Epithelial cell of prostate (primary cell): ENCODE measurements at regions not wholly inside any gene's neighbourhood (a gene's known extent, or its start where the extent isn't known, plus 50 kb on each side); places are given as distances from the start of the nearest gene placed in this dataset.

Experiments
- DNase-seq: peaks from one replicate; pipeline ENCODE4 v3.0.0-alpha.2; 2011; ENCODE audit warnings: low read depth, low spot score
- H3K27ac ChIP-seq: fragments of 450-650 bp; 2 replicates; pipeline ENCODE4 v1.5.1; 2017; ENCODE audit warnings: mild to moderate bottlenecking

- no peak for DNase-seq
- no peak overlapping the region for H3K27ac ChIP-seq
Measured at GRCh38 chr14:34222122-34222521, 239.9 kb downstream of the SPTSSA start.

GRCh38 chr14:34220921-34221320 is 241.1 kb downstream of the SPTSSA start:
- DNase-seq = no peak
- H3K27ac ChIP-seq = peak overlapping the region; percentile 78

GRCh38 chr14:34220378-34220706 is 241.7 kb downstream of the SPTSSA start:
- DNase-seq = no peak
- peak overlapping the region; percentile 78 for H3K27ac ChIP-seq

GRCh38 chr14:34219661-34220377 is 242.2 kb downstream of the SPTSSA start:
- no peak for DNase-seq
- peak overlapping the region; percentile 78 for H3K27ac ChIP-seq

- no peak for DNase-seq
- peak overlapping the region; percentile 78 for H3K27ac ChIP-seq
Measured at GRCh38 chr14:34218881-34219280, 243.2 kb downstream of the SPTSSA start.

GRCh38 chr14:34214961-34215360 is 247.1 kb downstream of the SPTSSA start:
- no peak overlapping the region for H3K27ac ChIP-seq
- DNase-seq = no peak

- no peak overlapping the region for H3K27ac ChIP-seq
- DNase-seq = no peak
Measured at GRCh38 chr14:34213332-34213731, 248.7 kb downstream of the SPTSSA start.

GRCh38 chr14:34212172-34212929 is 249.7 kb downstream of the SPTSSA start:
- H3K27ac ChIP-seq = no peak overlapping the region
- no peak for DNase-seq

GRCh38 chr14:34211732-34212131 is 250.3 kb downstream of the SPTSSA start:
- DNase-seq = no peak
- no peak overlapping the region for H3K27ac ChIP-seq

GRCh38 chr14:34208532-34208931 is 253.5 kb downstream of the SPTSSA start:
- no peak overlapping the region for H3K27ac ChIP-seq
- DNase-seq = no peak

- no peak for DNase-seq
- H3K27ac ChIP-seq = no peak overlapping the region
Measured at GRCh38 chr14:34205799-34206198, 254.9 kb upstream of the EGLN3 start.

GRCh38 chr14:34204774-34205173 is 253.9 kb upstream of the EGLN3 start:
- no peak for DNase-seq
- H3K27ac ChIP-seq = no peak overlapping the region

- H3K27ac ChIP-seq = peak overlapping the region; percentile 0
- DNase-seq = peak; percentile 70
Measured at GRCh38 chr14:34203251-34203722, 252.4 kb upstream of the EGLN3 start.

GRCh38 chr14:34201909-34202637 is 251.2 kb upstream of the EGLN3 start:
- no peak overlapping the region for H3K27ac ChIP-seq
- DNase-seq = no peak

- peak; percentile 63 for DNase-seq
Measured at GRCh38 chr14:34199585-34199984, 248.7 kb upstream of the EGLN3 start.

GRCh38 chr14:34198096-34198495 is 247.2 kb upstream of the EGLN3 start:
- no peak for DNase-seq

More at GRCh38 chr14:34199585-34199984, 248.7 kb upstream of the EGLN3 start:
- H3K27ac ChIP-seq = no peak overlapping the region

GRCh38 chr14:34195964-34196363 is 245.1 kb upstream of the EGLN3 start:
- H3K27ac ChIP-seq = no peak overlapping the region
- DNase-seq = no peak

More at GRCh38 chr14:34198096-34198495, 247.2 kb upstream of the EGLN3 start:
- no peak overlapping the region for H3K27ac ChIP-seq

GRCh38 chr14:34190717-34191116 is 239.8 kb upstream of the EGLN3 start:
- no peak for DNase-seq

GRCh38 chr14:34189866-34190265 is 239.0 kb upstream of the EGLN3 start:
- no peak for DNase-seq
- H3K27ac ChIP-seq = no peak overlapping the region

More at GRCh38 chr14:34190717-34191116, 239.8 kb upstream of the EGLN3 start:
- no peak overlapping the region for H3K27ac ChIP-seq

- no peak overlapping the region for H3K27ac ChIP-seq
- DNase-seq = no peak
Measured at GRCh38 chr14:34187519-34188044, 236.7 kb upstream of the EGLN3 start.

- no peak for DNase-seq
Measured at GRCh38 chr14:34187061-34187460, 236.2 kb upstream of the EGLN3 start.

More at GRCh38 chr14:34187061-34187460, 236.2 kb upstream of the EGLN3 start:
- H3K27ac ChIP-seq = no peak overlapping the region
